T follicular helper cell (primary cell): ENCODE measurements at regions not wholly inside any gene's neighbourhood (a gene's known extent, or its start where the extent isn't known, plus 50 kb on each side); places are given as distances from the start of the nearest gene placed in this dataset.

ENCODE experiments used
- DNase-seq: peaks from one replicate; pipeline ENCODE4 v3.0.0-alpha.2; 2020; ENCODE audit warnings: low read depth

DNA sequence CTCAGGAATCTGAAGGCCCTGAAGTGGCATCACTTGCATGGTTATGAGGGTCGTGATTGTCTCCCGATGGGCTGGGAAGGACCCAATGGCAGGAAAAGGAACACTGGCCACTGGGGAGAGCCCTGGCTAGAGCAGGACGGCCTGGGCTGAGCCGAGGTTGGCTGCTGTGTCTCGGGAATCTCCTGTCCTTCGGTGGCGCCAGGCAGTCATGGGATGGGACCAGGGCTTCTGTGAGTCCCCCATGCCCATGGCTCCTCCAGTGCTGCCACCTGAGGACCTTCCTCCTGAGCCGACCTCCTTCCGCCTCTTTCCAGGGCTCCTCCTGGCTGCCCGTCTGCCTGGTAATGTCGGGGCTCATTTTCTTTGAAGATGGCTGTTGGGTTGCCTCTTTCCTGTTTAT is 1394.0 kb downstream of the BRD1 start:
- no peak for DNase-seq

DNA sequence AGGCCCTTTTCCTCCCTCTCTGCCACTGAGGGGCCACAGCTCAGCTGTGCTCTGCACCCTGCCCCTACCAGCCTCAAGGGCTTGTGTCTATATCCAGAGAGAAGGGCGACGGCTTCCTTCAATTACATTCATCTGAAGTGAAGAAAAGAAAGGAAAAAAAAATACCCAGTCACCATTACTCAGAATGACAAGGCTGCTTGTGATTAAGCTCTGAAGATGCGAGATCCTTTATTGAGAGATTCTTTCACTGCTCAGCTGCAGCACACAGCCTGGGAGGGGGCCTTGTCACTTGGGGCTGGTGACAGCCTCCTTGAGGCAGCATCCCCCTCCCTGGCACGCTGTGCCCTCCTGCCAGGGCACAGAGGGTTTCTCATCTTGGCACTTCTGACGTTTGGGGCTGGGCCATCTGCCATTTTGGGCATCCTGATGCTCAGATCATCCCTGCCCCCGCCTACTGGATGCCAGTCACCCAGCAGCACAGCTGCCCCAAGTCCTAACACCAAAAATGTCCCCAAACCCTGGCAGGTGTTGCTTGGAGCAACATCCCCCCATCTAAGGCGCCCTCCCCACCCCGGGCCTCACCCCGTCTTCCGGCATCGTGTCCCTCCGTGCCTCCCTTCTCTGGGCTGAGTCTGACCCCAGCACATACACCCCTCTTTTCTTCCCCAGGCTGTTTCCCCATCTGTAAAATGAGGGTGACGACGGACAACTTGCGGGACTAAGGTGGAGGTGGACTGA is 1394.7 kb downstream of the BRD1 start:
- DNase-seq: no peak

DNA sequence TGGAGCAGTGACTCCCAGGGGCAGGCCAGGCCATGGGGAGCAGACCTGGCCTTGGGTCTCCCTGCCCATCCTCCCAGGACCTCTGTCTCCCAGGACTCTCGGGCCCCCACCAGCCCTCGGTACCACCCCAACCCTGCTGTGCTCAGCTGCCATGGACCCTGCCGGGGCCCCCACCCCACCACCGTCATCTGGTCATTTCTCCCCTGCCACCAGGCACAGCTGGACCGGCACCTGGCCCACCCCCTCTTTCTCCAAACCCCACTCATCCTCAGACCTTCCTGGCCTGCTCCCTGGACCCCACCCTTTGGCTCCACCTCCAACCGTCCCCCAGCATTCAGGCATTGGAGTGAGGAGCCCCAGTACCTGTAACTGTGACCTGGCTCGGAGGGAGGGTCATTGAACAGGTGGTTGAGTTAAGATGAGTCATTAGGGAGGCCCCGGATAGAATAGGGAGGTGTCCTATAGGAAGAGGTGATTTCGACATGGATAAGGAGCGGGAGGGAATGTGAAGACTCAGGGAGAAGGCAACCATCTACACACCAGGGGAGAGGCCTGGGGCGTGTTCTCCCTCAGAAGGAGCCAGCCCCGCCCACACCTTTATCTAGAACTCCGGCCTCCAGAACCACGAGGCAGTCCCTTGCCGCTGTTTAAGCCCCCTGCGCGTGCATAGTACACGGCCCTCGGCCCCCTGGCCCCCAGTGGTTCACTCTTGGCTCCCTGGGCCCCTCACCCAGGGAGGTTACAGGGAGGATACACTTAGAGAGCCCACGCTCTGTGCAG is 1395.9 kb downstream of the BRD1 start:
- no peak for DNase-seq

DNA sequence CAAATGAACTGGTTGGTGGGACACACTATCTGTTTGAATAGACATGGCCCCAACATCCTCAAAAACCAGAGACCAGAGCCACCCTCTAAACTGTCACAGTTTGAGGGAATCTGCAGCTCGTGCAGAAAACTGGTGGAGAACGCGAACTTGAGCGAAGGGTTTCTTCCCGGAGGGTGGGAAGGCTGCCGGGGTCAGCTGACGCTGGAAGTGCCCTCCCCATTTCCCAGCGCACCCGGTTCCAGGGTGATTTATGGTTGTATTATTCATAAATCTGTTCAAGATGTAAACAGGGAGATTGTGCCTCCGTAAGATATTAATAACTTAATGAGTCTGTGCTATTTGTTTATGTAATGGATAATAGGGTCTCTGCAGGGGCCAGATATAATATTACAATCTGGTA is 1396.7 kb downstream of the BRD1 start:
- DNase-seq: no peak

DNA sequence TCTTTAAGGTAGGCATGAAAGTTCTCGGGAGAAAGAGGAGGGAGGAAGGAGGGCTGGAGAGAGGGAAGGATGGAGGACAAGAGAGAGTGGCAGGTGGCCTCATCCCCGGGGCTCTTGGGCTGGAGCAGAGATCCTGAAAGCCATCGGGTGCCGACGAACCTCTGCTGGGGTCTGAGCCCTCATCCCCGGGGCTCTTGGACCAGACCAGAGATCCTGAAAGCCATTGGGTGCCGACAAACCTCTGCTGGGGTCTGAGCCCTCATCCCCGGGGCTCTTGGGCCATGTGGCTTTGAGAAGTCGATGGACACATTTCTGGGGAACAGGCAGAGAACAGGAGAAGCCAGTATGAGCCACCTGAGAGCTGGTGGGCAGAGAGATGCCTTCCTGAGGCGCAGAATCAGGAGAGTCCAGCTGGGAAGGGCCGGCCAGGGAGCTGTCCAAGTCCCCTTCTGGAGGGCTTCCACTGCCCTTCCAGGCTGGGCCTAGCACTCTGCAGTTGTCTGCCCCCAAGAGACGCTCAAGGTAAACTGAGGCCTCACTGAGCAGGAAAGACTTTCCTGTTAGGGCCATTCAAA is 1398.1 kb downstream of the BRD1 start:
- DNase-seq: no peak

DNA sequence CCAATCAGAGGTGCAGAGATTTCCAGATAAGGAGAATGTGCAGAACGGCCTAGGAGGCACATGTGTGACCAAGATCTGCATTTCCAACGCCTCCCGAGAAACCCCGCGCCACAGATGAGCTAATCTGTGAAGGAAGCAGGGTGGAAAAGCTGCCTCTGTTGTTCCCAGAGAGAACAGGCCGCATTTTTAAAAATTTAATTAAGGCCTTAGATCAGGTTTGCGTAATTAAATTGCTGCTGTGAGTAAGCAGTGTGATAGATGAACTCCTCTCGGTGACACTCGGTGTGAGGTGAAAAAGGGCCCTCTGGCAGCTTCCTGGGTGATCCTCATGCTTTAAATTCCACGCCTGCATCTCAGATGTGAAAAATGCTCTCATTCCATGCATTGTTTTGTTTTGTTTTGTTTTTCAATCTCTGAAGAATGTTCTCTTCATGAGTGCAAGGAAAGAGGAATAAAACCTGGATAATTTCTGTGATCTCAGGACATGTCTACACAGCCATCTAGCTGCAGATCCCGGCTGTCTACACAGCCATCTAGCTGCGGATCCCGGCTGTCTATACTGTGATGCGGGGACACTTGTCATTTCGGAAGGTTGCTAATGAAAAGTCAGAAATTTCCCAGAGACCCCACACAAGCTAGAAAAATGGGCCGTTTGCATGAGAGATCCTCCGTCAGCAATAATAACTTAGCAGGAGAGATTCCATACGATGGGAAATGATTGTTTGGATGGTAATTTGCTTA is 1398.9 kb downstream of the BRD1 start:
- no peak for DNase-seq

DNA sequence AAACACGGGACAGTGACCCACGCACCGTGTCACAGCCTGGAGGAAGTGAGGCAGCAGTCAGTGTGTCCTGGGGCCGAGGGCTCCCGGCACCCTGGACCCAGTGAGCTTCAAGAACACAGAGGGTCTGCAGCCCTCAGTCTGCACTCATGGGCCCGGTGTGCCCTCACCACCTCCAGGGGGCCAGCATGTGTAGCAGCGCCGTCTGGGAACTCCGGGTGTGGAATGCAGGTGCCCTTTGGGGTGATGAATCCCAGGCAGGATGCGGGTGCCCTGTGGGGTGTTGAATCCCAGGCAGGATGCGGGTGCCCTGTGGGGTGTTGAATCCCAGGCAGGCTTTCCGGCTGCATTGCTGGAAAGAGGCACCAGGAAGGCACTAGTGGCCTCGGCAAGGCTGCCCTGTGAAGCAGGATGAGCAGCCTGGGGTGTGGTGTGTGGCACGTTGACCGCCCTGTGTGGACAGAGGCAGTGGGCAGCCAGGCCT is 1399.9 kb downstream of the BRD1 start:
- no peak for DNase-seq

DNA sequence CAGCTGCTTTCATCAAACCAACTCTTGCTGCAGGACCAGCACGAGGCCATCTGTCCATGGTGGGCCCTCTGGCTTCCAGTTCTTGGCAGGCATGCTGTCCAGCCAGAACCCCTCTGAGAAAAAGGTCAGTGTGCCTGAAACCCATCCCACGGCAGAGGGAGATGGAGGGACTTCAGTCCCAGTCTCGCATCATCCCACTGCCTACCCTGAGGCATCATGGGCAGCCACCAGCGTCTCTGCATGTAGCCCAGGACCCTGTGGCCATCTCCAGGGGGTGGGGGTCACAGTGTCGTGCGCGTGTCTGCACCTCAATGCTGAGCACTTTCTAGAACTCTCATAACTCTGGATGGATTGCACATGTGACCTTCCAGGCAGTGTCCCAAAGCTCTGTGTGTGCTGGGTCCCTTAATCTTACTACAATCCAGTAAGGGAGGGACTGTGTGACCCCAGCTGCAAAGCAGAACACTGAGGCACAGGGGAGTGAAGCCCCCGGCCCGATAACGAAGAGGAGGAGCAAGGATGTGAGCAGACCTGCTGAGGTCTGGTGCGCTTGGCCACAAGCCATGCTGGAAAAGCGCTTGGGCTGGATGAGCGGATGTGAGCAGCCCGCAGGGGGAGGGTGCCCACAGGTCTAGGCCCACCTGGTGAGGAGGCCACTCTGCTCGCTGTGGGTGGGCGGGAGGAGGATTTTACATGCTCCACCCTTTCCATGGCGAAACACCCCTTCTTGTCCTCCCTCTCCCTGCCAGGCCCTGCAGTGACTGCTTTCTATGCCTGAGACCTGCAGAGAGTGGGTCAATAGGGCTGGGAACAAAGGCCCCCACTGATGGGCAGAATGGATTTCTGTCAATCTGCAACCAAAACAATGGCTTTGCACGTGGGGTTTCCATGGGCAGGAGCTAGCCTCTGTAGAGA is 1401.0 kb downstream of the BRD1 start:
- no peak for DNase-seq

DNA sequence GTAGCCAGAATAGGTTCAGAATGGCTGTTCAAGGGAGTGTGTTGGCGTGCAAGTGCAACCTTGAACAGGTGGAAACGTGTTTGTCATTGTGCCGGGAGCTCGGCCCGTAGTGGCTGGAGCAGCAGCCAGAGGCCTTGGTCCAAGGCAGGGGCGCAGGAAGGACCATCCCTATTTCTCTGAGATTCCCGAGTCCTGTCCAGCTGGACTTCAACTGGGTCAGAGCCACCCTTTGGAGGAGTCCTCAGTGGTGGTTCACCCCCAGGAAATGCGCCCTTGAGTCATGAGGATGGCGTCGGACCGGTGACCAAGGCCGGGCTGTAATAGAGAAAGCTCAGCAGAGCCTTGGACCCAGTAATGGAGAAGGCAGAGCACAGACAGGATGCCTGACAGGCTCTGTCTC is 1402.0 kb downstream of the BRD1 start:
- DNase-seq: no peak

DNA sequence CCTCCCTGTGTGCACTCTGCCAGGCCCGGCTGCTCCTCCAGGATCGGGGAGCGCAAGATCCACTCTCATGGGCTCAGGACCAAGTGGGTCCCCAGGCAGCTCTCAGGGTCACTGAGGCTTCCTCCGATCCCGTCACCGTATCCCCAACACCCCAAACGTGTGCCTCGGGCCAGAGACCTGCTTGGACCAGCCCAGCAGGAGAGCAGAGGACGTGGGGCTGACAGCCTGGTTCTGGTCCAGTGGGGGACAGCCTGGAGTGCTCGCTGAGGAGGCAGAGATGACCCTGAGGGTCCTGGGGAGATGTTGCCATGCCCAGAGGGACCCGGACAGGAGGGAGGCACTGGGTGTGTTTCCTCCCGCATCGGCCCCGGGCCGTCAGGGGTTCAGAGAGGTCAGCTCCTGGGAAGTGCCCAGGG is 1402.6 kb downstream of the BRD1 start:
- no peak for DNase-seq

DNA sequence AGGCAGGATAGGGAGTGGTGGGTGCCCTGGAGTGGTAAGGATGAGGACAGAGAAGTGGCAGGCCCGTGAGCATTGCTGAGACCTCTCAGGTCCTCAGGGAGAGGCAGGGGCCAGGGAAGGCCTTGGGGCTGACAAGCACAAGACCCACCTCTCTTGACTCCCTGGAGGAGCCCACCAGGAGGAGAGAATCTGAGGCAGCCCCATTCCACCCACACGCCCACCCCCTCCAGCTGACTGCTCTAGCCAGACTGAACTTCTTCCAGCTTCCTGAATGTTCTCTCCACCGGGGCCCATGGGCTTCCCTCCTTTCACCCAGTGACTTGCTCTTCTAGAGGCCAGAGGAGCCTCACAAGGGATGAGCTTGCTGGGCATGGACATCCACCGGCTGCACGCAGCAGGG is 1403.0 kb downstream of the BRD1 start:
- DNase-seq: no peak

DNA sequence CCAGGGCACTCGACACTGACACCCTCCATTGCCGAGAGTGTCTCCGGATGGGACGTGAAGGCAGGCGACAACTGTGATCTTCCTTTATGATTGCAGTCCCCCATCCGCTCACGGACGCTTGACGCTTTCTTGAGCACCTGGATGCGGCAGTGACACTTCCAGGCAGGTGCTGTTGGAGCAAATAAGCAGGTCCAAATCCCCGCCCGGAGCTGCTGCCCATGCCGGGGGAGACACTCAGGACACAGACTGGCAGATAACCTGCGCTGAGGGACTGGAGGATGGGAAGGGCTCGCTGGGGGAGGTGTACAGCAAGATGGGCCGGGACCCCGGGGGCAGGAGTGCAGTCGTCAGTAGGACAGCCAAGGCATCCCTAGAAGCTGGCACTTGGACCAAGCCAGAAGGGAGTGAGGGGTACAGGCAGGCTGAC is 1403.5 kb downstream of the BRD1 start:
- DNase-seq: no peak

DNA sequence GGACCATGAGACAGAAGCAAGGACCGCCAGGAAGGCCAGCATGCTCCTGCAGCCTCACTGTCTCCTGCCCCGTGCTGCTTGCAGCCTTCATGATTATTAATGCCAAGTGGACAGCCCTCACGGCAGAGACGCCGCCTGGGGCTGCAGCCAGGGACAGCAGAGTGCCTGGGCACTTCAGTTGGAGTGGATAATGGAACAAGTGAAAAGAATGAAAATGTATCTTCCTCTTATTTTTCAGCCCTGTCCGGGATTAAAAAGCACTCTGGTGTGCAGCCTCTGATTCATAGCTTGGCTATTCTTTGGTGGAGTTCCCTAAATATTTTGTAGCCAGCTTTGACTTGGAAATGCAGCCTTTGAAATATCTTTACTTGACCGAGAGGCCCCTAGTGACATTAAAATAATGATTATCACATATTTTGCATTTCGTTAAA is 1404.2 kb downstream of the BRD1 start:
- DNase-seq: no peak

DNA sequence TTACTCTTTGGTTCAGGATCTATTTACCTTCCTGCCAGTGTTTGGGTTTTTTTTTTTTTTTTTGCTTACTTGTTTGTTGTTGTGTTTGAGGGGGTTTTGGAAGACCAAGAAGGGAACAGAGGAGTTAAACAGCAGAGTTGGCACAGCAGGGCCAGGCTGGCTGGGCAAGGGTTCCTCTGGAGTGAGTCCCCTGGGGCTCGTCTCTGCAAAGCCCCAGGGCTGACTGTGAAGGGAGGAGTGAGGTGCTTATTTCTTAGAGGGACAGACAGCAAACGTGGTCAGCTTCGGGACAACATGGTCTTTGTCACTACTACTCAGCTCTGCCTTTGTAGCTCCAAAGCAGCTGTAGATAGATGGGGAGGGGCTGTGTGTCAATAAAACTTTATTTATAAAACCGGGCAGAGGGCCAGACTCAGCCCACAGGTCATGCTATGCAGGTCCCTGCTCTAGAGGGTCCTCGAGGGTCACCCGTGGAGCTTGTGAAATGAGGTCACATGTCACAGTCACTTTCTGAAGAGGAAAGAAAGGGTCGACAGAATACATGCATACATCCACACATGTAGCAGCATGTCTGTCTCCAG is 1404.7 kb downstream of the BRD1 start:
- no peak for DNase-seq

DNA sequence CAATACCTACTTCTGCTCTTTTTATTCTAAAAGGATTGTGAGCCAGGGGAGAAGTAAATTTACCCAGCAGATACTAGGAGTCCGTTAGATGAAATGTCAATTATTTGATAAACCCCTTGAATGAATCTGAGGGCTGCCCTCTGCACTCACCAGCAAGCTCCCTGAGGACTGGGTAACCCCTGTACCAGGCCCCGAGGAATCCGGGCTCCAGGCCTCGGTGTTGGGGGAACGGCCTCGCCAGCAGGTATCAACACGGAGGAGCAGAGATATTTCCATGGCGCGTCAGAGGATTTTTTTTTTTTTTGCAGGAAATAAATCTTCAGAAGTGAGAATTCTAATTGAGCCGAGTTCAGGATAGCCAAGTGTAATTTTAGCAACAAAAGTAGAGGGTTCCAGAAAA is 1408.8 kb downstream of the BRD1 start:
- DNase-seq: no peak

DNA sequence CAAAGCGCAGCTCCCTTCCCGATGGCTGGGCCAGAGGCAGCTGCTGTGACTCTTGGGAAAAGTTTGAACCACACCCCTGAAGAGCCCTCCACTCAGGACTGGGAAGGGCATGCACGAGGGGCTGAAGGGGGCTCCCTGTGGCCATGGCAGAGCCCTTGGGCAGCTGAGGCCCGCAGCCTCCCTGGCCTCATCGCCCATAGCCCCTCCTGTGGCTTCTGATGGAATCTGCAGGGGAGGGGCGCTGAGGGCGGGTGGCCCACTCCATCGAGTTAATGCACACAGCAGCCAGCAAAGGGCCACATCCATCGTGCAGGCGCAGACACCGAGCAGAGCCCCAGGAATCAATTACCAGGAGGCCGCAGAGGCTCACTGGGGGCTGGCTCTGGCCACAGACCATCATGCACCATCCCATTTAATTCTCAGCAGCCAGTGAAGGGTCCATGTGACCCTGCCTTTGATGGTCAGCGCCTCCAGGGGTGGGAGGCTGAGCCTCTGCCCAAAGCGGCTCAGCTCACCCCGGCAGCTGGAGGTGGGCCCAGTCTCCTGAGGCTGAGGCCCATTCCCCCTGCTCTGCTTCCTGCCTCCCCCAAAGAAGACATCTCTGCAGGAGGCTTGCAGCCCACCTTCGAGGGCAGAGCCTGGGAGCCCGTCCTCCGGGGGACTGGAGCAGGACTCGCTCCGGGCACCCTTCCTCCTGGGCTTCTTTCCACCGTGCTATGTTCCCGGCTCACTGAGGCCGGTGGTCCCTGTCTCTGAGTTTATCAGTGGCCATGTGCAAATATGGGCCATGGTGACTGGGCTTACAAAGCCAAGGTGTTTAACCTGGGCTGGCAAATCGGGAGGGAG is 1410.2 kb downstream of the BRD1 start:
- DNase-seq: no peak

DNA sequence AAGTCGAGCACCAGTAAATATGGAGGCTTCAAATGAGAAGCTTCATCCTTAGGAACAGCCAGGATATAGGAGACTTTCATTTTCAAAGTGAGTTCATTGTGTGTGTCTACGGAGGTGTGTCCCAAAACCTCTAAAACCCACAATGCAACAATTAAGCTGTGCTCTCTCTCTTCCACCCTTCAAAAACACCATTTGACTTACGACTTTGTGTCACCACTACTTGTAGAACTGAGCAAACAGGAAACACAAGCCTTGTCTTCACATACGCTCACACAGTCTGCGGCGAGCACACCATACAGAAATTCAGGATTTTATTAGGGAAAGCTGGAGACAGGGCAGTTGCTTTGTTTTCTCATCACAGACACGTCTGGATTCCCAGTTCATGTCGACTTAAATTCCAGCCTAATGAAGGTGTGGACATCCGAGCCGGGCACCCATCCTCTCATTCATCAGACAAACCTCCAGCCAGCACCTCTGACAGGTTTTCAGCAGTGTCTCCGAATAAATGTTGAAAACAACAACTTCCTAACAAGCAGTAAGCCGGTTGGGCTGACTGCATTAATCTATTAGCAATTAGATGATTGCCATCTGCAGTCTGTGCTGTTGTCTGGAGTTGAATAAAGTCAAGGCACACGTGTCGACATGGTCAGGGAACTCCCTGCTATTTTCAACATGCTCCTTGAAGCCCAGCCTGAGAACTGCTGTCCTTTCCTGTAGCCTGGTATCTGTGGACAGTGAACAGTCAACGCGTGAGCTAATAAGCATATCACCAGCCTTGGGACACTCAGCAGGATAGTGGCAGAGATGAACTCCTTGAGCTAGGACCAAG is 1411.1 kb downstream of the BRD1 start:
- no peak for DNase-seq

DNA sequence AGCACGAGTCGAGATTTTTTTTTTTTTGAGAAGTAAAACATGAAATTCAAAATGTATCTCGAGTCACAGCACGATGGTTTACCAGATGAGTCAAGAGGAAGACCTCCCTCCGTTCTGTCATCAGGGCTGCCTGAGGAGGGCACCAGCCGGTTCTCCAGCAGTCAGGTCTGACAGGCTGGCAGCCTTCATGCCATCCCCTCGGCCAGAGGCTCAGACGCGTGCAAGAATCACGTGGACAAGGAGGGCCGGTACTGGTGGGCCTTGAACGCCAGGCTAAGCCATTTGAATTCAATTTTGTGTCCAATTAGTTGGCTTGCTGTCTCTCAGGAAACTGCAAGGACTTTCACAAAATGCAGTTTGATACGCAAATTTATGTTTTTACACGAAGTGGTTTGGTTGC is 1412.2 kb downstream of the BRD1 start:
- DNase-seq: no peak

DNA sequence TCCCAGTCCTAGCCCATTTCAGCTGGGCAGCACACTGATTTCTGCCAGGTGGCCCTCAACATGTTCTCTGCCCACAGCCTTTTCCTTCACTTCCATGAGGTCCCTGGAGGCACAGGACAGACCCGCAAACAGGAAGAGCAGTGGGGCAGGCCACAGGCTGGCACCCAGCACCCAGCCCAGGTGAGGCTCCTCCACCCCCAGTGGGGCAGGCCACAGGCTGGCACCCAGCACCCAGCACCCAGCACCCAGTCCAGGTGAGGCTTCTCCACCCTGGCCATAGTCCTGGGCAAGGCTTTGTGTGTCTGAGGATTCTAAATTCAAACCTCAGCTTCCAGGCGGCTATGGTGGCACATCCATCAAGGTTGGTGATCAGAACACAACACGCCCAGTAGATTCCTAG is 1413.0 kb downstream of the BRD1 start:
- no peak for DNase-seq
